ENCODE measurements at regions not wholly inside any gene's neighbourhood (a gene's known extent, or its start where the extent isn't known, plus 50 kb on each side); places are given as distances from the start of the nearest gene placed in this dataset.

- Mint-ChIP-seq H3K36me3 (ENCODE audit: low read depth) (no peaks in the 10 kb centered on the region), H3K27me3 (no peaks in the 10 kb centered on the region), H3K4me3 (no peak overlapping the region), H3K27ac (no peak overlapping the region), H3K4me1 (no peaks in the 10 kb centered on the region)
- ATAC-seq (no peak), DNase-seq (no peak)
- H3K9me3 ChIP-seq (ENCODE audit: control insufficient read depth, low read length, poor library complexity, severe bottlenecking) = no peaks in the 10 kb centered on the region
Measured at GRCh38 chr2:21519821-21520220, 396.1 kb downstream of the TDRD15 start.

- Mint-ChIP-seq H3K4me1 (no peaks in the 10 kb centered on the region), H3K27me3 (no peaks in the 10 kb centered on the region), H3K36me3 (ENCODE audit: low read depth) (no peaks in the 10 kb centered on the region), H3K27ac (no peak overlapping the region), H3K4me3 (no peak overlapping the region)
- DNase-seq (no peak), ATAC-seq (no peak)
- H3K9me3 ChIP-seq (ENCODE audit: control insufficient read depth, low read length, poor library complexity, severe bottlenecking) = no peaks in the 10 kb centered on the region
Measured at GRCh38 chr2:21535826-21536225, 412.1 kb downstream of the TDRD15 start.

- no peaks in the 10 kb centered on the region for H3K4me1 Mint-ChIP-seq
- H3K4me3 Mint-ChIP-seq = no peak overlapping the region
- no peak for ATAC-seq
- H3K36me3 Mint-ChIP-seq (ENCODE audit: low read depth) = no peaks in the 10 kb centered on the region
- H3K27ac Mint-ChIP-seq = no peak overlapping the region
- DNase-seq = no peak
- no peaks in the 10 kb centered on the region for H3K27me3 Mint-ChIP-seq
- no peaks in the 10 kb centered on the region for H3K9me3 ChIP-seq (ENCODE audit: control insufficient read depth, low read length, poor library complexity, severe bottlenecking)
Measured at GRCh38 chr2:21539685-21540084, 415.9 kb downstream of the TDRD15 start.

- H3K4me1 Mint-ChIP-seq = no peaks in the 10 kb centered on the region
- no peaks in the 10 kb centered on the region for H3K27me3 Mint-ChIP-seq
- no peaks in the 10 kb centered on the region for H3K36me3 Mint-ChIP-seq (ENCODE audit: low read depth)
- ATAC-seq (no peak), DNase-seq (no peak)
- H3K27ac Mint-ChIP-seq = no peak overlapping the region
- H3K9me3 ChIP-seq (ENCODE audit: control insufficient read depth, low read length, poor library complexity, severe bottlenecking) = no peaks in the 10 kb centered on the region
- no peak overlapping the region for H3K4me3 Mint-ChIP-seq
Measured at GRCh38 chr2:21543630-21544029, 419.9 kb downstream of the TDRD15 start.

GRCh38 chr2:21544392-21544791 is 420.6 kb downstream of the TDRD15 start:
- Mint-ChIP-seq H3K36me3 (ENCODE audit: low read depth) (no peaks in the 10 kb centered on the region), H3K27ac (no peak overlapping the region), H3K4me1 (no peaks in the 10 kb centered on the region), H3K4me3 (no peak overlapping the region), H3K27me3 (no peaks in the 10 kb centered on the region)
- ATAC-seq = no peak
- no peak for DNase-seq
- H3K9me3 ChIP-seq (ENCODE audit: control insufficient read depth, low read length, poor library complexity, severe bottlenecking) = no peaks in the 10 kb centered on the region

- H3K4me3 Mint-ChIP-seq = no peak overlapping the region
- H3K27ac Mint-ChIP-seq = no peak overlapping the region
- no peaks in the 10 kb centered on the region for H3K9me3 ChIP-seq (ENCODE audit: control insufficient read depth, low read length, poor library complexity, severe bottlenecking)
- DNase-seq (no peak), ATAC-seq (no peak)
- no peaks in the 10 kb centered on the region for H3K4me1 Mint-ChIP-seq
- H3K27me3 Mint-ChIP-seq = no peaks in the 10 kb centered on the region
- H3K36me3 Mint-ChIP-seq (ENCODE audit: low read depth) = no peaks in the 10 kb centered on the region
Measured at GRCh38 chr2:21552981-21553380, 429.2 kb downstream of the TDRD15 start.

- no peaks in the 10 kb centered on the region for H3K4me1 Mint-ChIP-seq
- DNase-seq (no peak), ATAC-seq (no peak)
- no peaks in the 10 kb centered on the region for H3K36me3 Mint-ChIP-seq (ENCODE audit: low read depth)
- H3K27ac Mint-ChIP-seq = no peak overlapping the region
- H3K4me3 Mint-ChIP-seq = no peak overlapping the region
- no peaks in the 10 kb centered on the region for H3K9me3 ChIP-seq (ENCODE audit: control insufficient read depth, low read length, poor library complexity, severe bottlenecking)
- H3K27me3 Mint-ChIP-seq = no peaks in the 10 kb centered on the region
Measured at GRCh38 chr2:21559351-21559750, 435.6 kb downstream of the TDRD15 start.

- Mint-ChIP-seq H3K4me3 (no peak overlapping the region), H3K27me3 (no peaks in the 10 kb centered on the region), H3K27ac (no peak overlapping the region), H3K4me1 (no peaks in the 10 kb centered on the region), H3K36me3 (ENCODE audit: low read depth) (no peaks in the 10 kb centered on the region)
- DNase-seq (no peak), ATAC-seq (no peak)
- H3K9me3 ChIP-seq (ENCODE audit: control insufficient read depth, low read length, poor library complexity, severe bottlenecking) = no peaks in the 10 kb centered on the region
Measured at GRCh38 chr2:21561965-21562364, 438.2 kb downstream of the TDRD15 start.

- H3K4me1 Mint-ChIP-seq = no peaks in the 10 kb centered on the region
- H3K9me3 ChIP-seq (ENCODE audit: control insufficient read depth, low read length, poor library complexity, severe bottlenecking) = no peaks in the 10 kb centered on the region
- H3K4me3 Mint-ChIP-seq = no peak overlapping the region
- H3K36me3 Mint-ChIP-seq (ENCODE audit: low read depth) = no peaks in the 10 kb centered on the region
- no peak for ATAC-seq
- DNase-seq = no peak
- no peak overlapping the region for H3K27ac Mint-ChIP-seq
- no peaks in the 10 kb centered on the region for H3K27me3 Mint-ChIP-seq
Measured at GRCh38 chr2:21567395-21567794, 443.6 kb downstream of the TDRD15 start.

- Mint-ChIP-seq H3K36me3 (ENCODE audit: low read depth) (no peaks in the 10 kb centered on the region), H3K27me3 (no peaks in the 10 kb centered on the region), H3K4me1 (no peaks in the 10 kb centered on the region), H3K4me3 (no peak overlapping the region), H3K27ac (no peak overlapping the region)
- ATAC-seq (no peak), DNase-seq (no peak)
- H3K9me3 ChIP-seq (ENCODE audit: control insufficient read depth, low read length, poor library complexity, severe bottlenecking) = no peaks in the 10 kb centered on the region
Measured at GRCh38 chr2:21571686-21572085, 447.9 kb downstream of the TDRD15 start.

- Mint-ChIP-seq H3K27ac (no peak overlapping the region), H3K4me3 (no peak overlapping the region), H3K4me1 (no peaks in the 10 kb centered on the region), H3K36me3 (ENCODE audit: low read depth) (no peaks in the 10 kb centered on the region), H3K27me3 (no peaks in the 10 kb centered on the region)
- ATAC-seq (no peak), DNase-seq (no peak)
- H3K9me3 ChIP-seq (ENCODE audit: control insufficient read depth, low read length, poor library complexity, severe bottlenecking) = no peaks in the 10 kb centered on the region
Measured at GRCh38 chr2:21580391-21580790, 456.6 kb downstream of the TDRD15 start.

GRCh38 chr2:21585881-21586280 is 462.1 kb downstream of the TDRD15 start:
- Mint-ChIP-seq H3K27ac (no peak overlapping the region), H3K4me3 (no peak overlapping the region), H3K4me1 (no peaks in the 10 kb centered on the region), H3K36me3 (ENCODE audit: low read depth) (no peaks in the 10 kb centered on the region), H3K27me3 (no peaks in the 10 kb centered on the region)
- DNase-seq = no peak
- no peak for ATAC-seq
- no peaks in the 10 kb centered on the region for H3K9me3 ChIP-seq (ENCODE audit: control insufficient read depth, low read length, poor library complexity, severe bottlenecking)

- no peak overlapping the region for H3K27ac Mint-ChIP-seq
- no peaks in the 10 kb centered on the region for H3K36me3 Mint-ChIP-seq (ENCODE audit: low read depth)
- DNase-seq (no peak), ATAC-seq (no peak)
- no peak overlapping the region for H3K4me3 Mint-ChIP-seq
- no peaks in the 10 kb centered on the region for H3K4me1 Mint-ChIP-seq
- no peaks in the 10 kb centered on the region for H3K27me3 Mint-ChIP-seq
- H3K9me3 ChIP-seq (ENCODE audit: control insufficient read depth, low read length, poor library complexity, severe bottlenecking) = no peaks in the 10 kb centered on the region
Measured at GRCh38 chr2:21590026-21590690, 466.4 kb downstream of the TDRD15 start.

- H3K27ac Mint-ChIP-seq = no peak overlapping the region
- no peaks in the 10 kb centered on the region for H3K4me1 Mint-ChIP-seq
- no peak for ATAC-seq
- no peaks in the 10 kb centered on the region for H3K9me3 ChIP-seq (ENCODE audit: control insufficient read depth, low read length, poor library complexity, severe bottlenecking)
- H3K36me3 Mint-ChIP-seq (ENCODE audit: low read depth) = no peaks in the 10 kb centered on the region
- H3K4me3 Mint-ChIP-seq = no peak overlapping the region
- no peak for DNase-seq
- no peaks in the 10 kb centered on the region for H3K27me3 Mint-ChIP-seq
Measured at GRCh38 chr2:21591926-21592325, 468.2 kb downstream of the TDRD15 start.
